GM12892 (cell line): ENCODE measurements at regions not wholly inside any gene's neighbourhood (a gene's known extent, or its start where the extent isn't known, plus 50 kb on each side); places are given as distances from the start of the nearest gene placed in this dataset.

Experiments
- POLR2A ChIP-seq: IDR thresholded peaks from 2 replicates; pipeline ENCODE4 v1.6.1; 2011; ENCODE audit warnings: low read depth, low read length, control low read depth
- POLR2AphosphoS5 ChIP-seq: IDR thresholded peaks from 2 replicates; pipeline ENCODE4 v1.6.1; 2011; ENCODE audit warnings: low read depth, low read length, control low read depth
- TAF1 ChIP-seq: IDR thresholded peaks from 2 replicates; pipeline ENCODE4 v1.6.1; 2011; ENCODE audit warnings: low read depth, mild to moderate bottlenecking, control low read depth, low read length, borderline replicate concordance

DNA sequence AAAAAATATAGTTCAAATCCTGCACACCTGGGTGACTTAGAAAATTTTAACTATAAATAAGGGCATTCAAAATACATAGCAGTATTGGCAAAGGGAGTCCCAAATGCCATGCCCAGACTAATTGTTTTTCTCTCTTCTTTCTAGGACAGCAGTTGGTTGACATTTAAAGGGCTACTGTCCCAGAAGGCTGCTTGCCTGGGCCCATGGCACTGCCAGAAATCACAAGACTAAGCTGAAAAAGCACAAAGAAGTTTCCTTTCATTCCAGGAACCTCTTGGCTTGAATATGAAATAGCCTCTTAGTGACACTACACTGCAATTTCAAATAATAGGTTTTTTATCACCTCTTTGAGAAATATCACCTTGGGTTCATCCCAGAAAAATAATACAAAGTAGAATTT is 388.9 kb upstream of the TRPC7 start:
- TF ChIP-seq POLR2A (no peak), POLR2AphosphoS5 (no peak), TAF1 (no peak)
